ENCODE measurements at regions not wholly inside any gene's neighbourhood (a gene's known extent, or its start where the extent isn't known, plus 50 kb on each side); places are given as distances from the start of the nearest gene placed in this dataset.
"Not testable (repeated sequence)": the region's sequence is repeated elsewhere in the genome, so short reads cannot be mapped to it uniquely, and the experiment has no call there.

DNA sequence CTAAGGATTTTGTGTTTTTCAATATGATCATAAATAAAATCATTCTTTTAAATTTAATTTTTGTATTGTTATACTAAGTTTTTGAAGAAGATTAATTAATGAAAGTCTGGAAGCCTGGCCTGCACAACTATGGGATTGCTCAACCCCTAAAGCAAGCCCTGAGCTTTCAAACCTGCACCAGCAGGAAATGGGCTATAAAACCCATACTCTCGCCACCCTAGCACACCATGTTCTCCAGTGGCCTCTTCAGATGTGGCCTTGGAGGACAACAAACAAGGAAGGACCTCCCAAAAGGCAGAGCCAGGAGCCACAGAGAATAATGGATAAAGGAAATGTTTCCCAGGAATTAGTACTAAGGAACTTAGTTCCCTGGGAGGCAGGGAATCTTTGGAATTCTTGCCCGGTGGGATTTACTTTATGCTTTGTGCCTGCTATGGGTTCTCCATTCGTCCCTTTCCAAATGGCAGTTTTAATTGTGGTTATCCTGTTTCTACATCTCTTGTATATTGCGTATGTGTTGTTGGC lies 212.5 kb downstream of the ZFP36L2 start:
- DNase-seq (ENCODE audit: low read depth, low spot score): no peak
- H3K4me3 ChIP-seq (ENCODE audit: low read length): no peak overlapping the region

DNA sequence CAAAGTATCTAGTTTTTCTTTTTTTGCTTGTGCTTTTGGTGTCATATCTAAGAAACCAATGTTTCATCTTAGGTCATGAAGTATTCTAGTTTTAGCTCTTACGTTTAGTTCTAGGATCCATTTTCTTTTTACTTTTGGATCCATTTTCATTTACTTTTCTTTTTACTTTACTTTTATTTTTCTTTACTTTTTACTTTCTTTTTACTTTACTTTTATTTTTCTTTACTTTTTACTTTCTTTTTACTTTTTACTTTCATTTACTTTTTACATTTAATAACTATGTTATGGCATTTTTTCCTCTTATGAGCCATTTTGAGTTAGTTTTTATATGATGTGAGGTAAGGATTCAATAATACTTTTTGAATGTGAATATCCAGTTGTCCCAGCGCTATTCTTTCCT lies 213.4 kb downstream of the ZFP36L2 start:
- no peak overlapping the region for H3K4me3 ChIP-seq (ENCODE audit: low read length)
- no peak for DNase-seq (ENCODE audit: low read depth, low spot score)

DNA sequence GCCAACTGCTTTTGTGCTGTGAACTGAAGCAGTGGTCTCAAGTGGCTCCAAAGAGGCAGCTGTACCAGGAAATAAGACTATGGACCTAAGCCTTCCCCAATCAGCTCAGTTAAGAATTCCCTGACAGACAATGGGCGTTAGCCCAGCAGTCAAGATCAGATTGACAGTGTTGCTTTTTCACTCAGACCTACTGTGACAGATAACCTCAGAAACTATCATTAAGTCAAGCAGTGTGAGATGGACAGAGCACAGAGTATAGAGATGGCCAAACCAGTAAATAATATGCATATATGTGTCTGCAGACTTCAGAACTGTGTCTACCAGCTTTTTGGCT lies 215.3 kb downstream of the ZFP36L2 start:
- H3K4me3 ChIP-seq (ENCODE audit: low read length): no peak overlapping the region
- no peak for DNase-seq (ENCODE audit: low read depth, low spot score)

DNA sequence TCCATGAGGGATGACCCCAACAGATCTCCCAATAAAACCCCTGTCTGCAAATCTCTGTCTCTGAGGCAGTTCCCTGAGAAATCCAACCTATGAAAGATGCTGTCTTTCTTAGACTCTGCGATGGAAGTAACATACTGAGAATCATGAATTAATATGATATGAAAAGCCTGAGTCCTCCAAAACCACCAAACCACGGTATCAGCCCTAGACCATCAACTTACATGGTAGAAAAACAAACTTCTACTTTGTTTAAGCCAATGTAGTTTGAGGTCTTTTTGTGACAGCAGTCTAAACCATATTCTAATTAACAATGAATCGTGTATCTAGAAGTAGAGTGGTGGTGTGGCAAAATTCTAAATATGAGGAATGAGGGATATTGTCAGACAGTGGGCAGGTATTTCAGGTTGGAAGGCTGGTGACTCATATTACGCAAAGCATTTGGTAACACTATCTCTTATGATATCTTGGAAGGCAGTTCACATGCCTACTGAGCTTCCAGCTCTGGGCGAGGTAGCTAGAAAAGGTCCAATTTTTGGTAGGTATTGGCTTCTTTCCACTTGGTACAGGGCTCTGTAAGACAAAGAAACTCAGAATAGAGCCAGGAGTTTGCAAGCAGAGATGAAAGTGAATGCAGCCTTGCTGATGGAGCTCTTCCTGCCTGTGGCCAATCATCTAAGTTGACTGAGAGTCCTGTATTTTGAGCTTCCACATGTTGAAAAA lies 215.8 kb downstream of the ZFP36L2 start:
- no peak for DNase-seq (ENCODE audit: low read depth, low spot score)
- no peak overlapping the region for H3K4me3 ChIP-seq (ENCODE audit: low read length)

DNA sequence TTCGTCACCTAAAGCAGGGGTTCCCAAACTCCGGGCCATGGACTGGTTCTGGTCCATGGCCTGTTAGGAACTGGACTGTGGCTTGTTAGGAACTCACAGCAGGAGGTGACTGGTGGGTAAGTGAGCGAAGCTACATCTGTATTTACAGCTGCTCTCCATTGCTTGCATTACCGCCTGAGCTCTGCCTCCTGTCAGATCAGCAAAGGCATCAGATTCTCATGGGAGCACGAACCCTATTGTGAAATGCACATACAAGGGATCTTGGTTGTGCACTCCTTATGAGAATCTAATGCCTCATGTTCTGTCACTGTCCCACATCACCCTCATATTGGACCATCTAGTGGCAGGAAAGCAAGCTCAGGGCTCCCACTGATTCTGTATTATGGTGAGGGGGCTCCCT lies 217.0 kb downstream of the ZFP36L2 start:
- DNase-seq (ENCODE audit: low read depth, low spot score): no peak
- H3K4me3 ChIP-seq (ENCODE audit: low read length): no peak overlapping the region

DNA sequence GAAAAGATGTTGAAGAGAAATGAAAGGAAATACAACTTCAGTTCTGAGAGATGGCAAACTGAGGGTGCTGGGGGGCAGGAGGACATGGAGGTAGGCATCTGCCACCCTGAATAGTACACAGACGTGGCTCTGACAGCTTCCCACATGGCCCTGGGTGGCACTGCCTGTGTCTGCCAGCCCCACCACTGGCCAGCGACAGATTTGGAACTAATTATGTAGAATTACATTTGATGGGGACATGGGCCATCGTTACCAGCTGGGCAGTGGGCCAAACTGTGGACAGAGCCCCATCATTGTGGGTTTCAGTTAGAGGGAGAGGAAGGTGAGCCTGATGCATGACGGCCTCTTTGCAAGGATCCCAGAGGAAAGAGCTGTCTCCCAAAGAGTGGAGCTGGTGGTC lies 216.0 kb upstream of the HAAO start:
- no peak for DNase-seq (ENCODE audit: low read depth, low spot score)
- H3K4me3 ChIP-seq (ENCODE audit: low read length): no peak overlapping the region

DNA sequence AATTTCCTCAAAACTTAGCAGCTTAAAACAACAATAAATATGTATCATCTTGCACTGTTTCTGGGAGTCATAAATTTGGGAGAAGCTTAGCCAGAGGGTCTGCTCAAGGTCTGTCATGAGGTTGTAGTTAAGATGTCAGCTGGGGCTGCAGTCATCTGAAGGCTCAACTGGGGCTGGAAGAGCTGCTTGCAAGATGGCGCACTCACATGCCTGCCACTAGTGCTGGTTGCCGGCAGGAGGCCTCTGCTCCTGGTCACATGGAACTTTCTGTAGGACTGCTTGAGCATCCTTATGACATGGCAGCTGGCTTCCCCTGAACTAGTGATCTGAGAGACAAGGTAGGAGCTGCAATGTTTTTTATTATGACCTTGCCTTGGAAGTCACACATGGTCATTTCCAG lies 215.5 kb upstream of the HAAO start:
- DNase-seq (ENCODE audit: low read depth, low spot score): no peak
- H3K4me3 ChIP-seq (ENCODE audit: low read length): no peak overlapping the region

DNA sequence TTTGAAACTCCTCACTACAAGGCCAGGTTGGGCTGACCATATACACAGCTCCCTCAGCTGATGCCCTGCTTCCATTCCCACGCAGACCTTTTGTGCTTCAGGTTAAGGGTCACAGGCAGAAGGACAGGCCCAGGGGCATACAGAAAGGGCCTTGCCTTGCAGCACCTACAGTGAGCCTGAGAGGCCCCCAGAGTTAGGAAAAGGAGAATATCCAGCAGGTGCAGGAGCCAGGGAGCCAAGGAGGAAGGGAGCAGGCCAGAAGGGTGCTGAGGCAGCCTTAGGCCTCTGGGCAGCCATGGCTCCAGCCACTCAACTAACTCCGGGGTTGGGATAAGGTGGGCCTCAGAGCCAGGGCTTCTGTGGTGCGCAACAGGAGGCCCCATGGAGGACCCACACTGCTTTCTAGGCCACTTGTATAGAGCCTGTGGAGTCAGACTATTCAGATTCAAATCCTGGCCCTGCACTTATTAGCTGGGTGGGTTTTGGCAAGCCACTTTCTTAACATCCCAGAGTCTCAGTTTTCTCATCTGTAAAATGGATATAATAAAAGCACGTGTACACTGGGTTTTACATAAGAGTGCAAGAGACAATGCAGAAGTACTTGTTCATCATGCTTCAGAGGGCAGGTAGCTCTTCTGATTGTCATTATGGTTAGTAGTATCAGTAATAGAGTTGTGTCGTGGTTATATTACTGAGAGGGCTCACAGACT lies 214.6 kb upstream of the HAAO start:
- DNase-seq (ENCODE audit: low read depth, low spot score): no peak
- no peak overlapping the region for H3K4me3 ChIP-seq (ENCODE audit: low read length)

DNA sequence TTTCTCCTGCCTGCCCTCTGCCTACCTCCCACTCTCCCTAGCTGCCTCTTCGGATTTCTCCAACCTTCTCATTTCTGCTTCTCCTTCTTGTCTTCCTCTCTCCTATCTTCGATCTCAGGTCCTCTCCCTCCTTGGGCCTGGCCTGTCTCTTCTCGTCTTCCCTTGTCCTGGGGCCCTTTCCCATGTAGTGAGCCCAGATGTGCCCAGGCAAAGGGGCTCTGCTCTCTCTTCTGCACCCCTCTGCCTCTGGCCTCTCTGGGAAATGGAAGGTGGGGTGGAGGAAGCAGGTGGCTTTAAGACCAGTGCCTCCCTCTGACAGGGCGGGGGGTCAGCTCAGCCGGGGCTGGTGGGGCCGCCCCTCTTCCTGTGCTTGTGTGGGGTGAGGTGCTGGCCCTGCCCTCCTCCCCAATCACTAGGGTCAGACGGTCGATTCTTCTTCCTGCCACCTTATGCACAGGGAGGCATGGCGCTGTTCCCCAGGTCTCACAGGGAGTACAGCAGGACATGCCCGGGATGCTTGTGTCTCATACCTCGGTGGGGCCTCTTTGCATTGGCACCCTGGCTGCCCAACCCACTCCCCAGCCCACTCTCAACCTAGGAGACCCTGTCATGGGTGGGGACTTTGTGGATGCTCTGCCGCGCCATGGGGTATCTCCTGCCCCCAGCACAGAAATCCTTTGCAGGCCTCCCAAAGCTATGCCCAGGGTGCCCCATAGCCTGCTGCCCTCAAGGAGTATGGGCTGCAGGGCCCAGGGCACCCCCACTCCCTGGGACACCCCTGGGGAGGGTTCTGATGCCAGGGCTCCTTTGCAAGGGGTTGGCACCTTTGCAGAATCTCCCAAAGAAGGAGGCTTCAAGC lies 213.8 kb upstream of the HAAO start:
- no peak overlapping the region for H3K4me3 ChIP-seq (ENCODE audit: low read length)
- DNase-seq (ENCODE audit: low read depth, low spot score): no peak

DNA sequence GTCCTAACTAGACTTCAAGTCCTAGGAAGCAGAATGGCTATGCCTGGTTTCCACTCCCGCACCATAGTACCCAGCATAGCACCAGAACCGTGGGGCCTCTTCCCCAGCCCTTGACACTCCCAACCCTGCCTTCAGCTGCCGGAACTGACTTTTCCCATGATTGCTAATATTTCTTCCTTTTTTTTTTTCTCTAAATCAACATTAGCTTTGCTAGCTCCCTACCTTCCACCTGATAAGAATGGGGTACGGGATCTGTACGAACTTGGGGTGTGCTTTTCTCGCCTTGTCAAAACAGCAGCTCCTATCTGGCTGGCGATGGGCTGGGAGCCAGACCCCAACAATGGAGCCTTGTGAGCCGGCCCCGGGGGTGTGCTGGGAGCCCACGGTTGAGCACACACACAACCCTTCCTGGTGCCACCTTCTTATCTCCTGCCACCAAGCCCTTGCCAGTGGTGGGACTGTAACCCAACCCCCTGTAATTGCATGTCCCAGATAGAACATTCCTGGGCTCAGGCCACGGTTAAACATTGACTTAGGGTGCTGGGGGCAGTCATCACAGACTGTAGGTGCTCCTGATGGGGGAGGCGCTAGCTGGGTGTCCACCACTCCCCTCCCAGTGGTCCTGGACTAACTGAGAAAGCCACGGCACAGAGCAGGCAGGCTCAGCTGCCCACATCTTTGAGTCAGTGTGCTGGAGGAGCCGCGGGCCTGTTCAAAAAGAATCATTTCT lies 213.0 kb upstream of the HAAO start:
- no peak overlapping the region for H3K4me3 ChIP-seq (ENCODE audit: low read length)
- DNase-seq (ENCODE audit: low read depth, low spot score): no peak

DNA sequence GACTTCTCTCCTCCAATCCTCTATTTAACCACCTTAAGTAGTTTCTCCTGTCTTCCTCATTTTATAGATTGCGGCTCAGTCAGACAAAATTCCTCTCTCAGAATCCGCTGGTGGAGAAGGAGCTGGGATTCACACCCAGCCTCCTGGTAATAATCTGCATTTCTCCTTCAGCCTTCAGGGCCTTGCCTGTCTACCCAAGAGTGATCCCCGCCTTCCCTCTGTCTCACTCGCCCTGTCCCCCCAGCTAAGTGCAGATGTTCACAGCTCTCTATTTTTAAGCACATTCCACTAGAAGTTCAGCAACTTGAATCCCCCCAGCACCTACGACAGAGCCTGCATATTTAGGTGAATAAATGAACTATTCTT lies 212.5 kb upstream of the HAAO start:
- no peak for DNase-seq (ENCODE audit: low read depth, low spot score)
- no peak overlapping the region for H3K4me3 ChIP-seq (ENCODE audit: low read length)

DNA sequence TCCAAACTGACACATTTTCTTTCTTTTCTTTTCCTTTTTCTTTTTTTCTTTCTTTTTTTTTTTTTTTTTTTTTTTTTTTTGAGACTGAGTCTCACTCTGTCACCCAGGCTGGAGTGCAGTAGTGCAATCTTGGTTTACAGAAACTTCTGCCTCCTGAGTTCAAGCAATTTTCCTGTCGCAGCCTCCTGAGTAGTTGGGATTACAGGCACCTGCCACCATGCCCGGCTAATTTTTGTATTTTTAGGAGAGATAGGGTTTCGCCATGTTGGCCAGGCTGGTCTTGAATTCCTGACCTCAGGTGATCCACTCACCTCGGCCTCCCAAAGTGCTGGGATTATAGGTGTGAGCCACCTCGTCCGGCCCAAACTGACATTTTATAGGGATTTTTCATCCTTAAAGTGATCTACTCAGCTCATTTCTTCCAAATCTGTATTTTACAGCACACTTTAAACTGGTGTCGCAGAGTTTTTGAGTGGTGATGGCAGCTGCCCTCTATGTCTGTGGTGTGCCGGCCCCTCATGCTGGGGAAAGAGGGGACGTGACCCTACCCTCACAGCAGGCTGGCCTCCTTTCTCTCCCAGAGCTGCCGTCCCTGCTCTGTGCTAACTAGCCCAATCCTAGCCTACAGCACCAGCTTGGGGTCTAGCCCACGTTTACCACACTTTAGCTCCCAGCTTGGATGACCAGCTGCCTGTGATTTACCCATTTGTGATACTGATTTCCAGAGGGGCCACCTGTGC lies 211.9 kb upstream of the HAAO start:
- H3K4me3 ChIP-seq (ENCODE audit: low read length); DNase-seq (ENCODE audit: low read depth, low spot score): not testable (repeated sequence)

DNA sequence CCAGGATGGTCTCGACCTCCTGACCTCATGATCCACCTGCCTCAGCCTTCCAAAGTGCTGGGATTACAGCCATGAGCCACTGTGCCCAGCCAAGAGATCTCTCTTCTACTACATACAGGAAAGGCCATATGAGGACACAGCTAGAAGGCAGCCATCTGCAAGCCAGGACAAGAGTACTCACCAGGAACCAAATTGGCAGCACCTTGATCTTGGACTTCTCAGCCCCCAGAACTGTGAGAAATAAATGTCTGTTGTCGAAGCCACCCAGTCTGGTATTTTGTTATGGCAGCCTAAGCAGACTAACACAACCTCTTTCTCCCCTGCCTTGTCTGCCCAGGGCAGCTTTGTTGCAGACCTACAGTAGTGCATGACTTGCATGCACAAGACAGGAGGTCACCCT lies 211.3 kb upstream of the HAAO start:
- no peak for DNase-seq (ENCODE audit: low read depth, low spot score)

DNA sequence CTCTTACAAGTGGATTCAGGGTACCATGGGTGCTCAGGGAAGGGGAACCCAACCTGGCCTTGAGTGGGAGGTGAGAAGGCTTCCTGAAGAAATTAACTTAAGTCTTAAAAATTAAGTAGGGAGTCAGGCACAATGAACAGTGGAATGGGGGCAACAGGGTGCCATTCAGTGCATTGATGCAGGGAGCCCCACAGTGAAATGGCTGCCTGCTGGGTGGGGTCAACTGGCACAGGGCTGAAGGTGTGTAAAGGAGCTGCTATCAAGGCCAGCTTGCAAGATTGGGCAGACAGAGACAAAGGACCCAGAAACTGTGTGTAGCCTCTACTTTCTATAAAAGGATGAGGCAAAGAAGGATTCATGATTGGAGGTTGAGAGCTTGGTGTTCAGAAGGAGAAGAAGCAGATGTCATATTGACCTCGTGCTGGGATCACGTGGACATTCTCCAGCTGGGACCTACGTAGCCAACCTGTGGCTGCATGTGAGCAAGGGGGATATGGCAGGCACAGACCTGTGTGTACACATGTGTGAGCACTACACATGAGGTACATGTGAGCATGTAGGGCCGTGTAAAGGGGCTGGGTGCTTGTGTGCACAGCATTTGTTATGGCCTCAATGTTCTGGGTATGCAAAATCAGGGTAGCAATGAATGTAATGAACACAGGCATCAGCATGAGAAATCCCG lies 209.5 kb upstream of the HAAO start:
- no peak for DNase-seq (ENCODE audit: low read depth, low spot score)
- no peak overlapping the region for H3K4me3 ChIP-seq (ENCODE audit: low read length)

More for the DNA sequence above, 211.3 kb upstream of the HAAO start:
- H3K4me3 ChIP-seq (ENCODE audit: low read length): no peak overlapping the region

DNA sequence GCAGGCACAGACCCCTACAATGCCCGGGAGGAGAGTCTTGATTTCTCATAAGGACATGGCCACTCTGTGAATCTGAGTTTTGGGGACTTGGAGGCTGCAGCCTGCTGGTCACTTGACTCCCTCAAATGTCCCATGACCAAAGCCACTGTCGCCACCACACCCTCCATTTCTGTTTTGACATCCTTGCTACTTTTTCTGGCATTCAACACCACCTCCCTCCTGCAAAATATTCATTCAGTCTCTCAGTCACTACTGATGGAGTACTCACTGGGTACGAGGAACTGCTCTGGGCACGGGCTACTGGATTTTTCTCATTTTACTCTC lies 208.6 kb upstream of the HAAO start:
- no peak for DNase-seq (ENCODE audit: low read depth, low spot score)
- no peak overlapping the region for H3K4me3 ChIP-seq (ENCODE audit: low read length)

DNA sequence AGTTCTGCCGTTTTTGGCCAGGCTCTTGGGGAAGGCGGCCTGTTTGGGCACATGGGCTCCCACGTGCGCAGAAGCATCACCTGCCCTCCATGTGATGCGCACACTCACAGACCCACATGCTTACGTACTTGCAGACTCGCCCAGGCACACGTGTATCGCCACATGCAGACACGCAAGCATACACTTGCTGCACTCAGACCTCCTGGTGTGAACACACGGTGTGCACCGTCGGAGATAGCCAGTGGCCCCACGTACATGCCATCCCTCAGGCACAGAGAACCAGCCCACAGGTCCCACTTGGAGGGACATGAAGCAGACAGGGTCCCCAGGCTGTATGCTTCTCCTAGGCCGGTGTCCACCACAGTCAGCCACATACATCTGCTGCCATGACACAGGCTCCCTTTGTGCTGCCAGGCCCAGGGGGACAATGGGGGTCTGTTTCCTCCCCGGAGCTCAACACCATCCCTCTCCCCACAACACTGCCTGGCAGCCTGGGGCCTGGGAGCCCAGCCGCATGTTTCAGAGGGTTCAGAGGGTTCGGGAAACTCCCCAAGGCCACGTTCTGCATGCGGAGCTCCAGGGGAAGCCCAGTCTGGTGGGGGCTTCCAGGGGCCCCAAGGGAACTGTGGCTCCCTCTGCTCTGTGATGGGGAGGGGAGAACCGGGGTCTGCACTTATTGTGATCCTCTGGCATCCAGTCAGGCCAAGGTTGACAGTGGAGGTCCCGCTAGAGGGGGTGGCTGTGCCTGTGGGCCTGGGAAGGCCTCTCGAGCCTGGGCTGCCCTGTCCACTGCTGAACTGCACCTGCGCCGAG lies 208.1 kb upstream of the HAAO start:
- no peak for DNase-seq (ENCODE audit: low read depth, low spot score)
- H3K4me3 ChIP-seq (ENCODE audit: low read length): no peak overlapping the region

DNA sequence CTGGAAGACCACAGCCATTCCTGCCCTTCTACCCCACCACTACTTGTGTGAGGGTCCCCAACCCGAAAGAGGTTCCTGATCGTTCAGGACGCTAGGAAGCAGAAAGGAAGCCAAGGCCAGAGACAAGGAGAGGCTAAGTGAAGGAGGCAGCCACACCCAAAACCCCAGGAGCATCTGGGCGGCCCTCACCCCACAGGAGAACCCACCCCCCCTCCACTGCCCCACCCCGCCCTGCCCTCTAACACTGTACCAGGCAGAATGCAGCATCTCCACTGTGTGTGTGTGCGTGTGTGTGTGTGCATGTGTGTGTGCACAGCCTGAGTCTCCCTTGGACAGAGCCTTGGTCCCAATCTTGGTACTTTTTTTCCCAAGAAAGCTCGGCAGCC lies 207.5 kb upstream of the HAAO start:
- no peak overlapping the region for H3K4me3 ChIP-seq (ENCODE audit: low read length)
- DNase-seq (ENCODE audit: low read depth, low spot score): no peak

DNA sequence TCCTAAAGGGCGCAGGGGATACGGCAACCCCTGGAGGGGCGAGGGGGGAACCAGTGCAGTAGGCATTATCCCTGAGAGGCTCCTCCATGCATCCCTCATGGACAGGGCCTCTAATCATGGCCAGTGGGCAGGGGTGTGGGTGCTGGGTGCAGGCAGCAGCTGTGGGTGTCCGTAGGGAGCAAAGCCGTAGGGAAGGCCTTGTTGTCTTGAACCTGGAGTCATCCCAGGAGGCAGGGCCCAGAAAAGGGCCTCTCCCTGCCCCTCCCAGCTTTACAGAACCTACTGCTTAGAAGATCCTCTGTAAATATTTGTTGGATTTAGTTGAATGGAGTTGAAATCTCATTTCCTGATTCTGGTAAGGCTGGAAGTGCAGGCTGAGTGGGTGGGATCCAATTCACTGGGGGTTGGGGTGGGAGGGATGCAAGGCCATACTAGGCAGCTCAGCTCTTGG lies 207.0 kb upstream of the HAAO start:
- no peak for DNase-seq (ENCODE audit: low read depth, low spot score)
- no peak overlapping the region for H3K4me3 ChIP-seq (ENCODE audit: low read length)
